Activated CD4-positive, alpha-beta T cell treated with anti-CD3 and anti-CD28 coated beads for 4 hours (primary cell): ENCODE measurements at regions not wholly inside any gene's neighbourhood (a gene's known extent, or its start where the extent isn't known, plus 50 kb on each side); places are given as distances from the start of the nearest gene placed in this dataset.

ENCODE experiments used
- DNase-seq, 2 donors: peaks; one replicate each; pipeline ENCODE4 v3.0.0-alpha.2; 2020

- DNase-seq = no peak
These were observed 214.6 kb downstream of the TSN start for GRCh38 chr2:121969766-121970639.

GRCh38 chr2:121972203-121972602, 216.8 kb downstream of the TSN start:
- no peak for DNase-seq

- peak; percentile 15 to 39 for DNase-seq
These were observed 219.6 kb downstream of the TSN start for GRCh38 chr2:121974897-121975661.

GRCh38 chr2:121976926-121977325, 221.5 kb downstream of the TSN start:
- no peak for DNase-seq

- no peak for DNase-seq
These were observed 221.9 kb downstream of the TSN start for GRCh38 chr2:121977326-121977725.

GRCh38 chr2:121992700-121993099, 237.2 kb downstream of the TSN start:
- no peak for DNase-seq

GRCh38 chr2:121993682-121994081, 238.2 kb downstream of the TSN start:
- no peak for DNase-seq

GRCh38 chr2:121994238-121995206, 239.1 kb downstream of the TSN start:
- DNase-seq = no peak

GRCh38 chr2:121998751-121999150, 243.3 kb downstream of the TSN start:
- no peak for DNase-seq

- DNase-seq = no peak
These were observed 243.8 kb downstream of the TSN start for GRCh38 chr2:121999264-121999663.

- DNase-seq = no peak
These were observed 245.3 kb downstream of the TSN start for GRCh38 chr2:122000556-122001340.

GRCh38 chr2:122001441-122001874, 246.0 kb downstream of the TSN start:
- DNase-seq = no peak

- DNase-seq = no peak
These were observed 247.9 kb downstream of the TSN start for GRCh38 chr2:122003196-122003940.

- no peak for DNase-seq
These were observed 251.7 kb downstream of the TSN start for GRCh38 chr2:122007126-122007525.

GRCh38 chr2:122007577-122007976, 252.1 kb downstream of the TSN start:
- no peak for DNase-seq

- no peak for DNase-seq
These were observed 254.1 kb downstream of the TSN start for GRCh38 chr2:122009561-122009960.

GRCh38 chr2:122011493-122012270, 256.2 kb downstream of the TSN start:
- DNase-seq = no peak

GRCh38 chr2:122018736-122019135, 263.3 kb downstream of the TSN start:
- DNase-seq = no peak

- DNase-seq = no peak
These were observed 264.3 kb downstream of the TSN start for GRCh38 chr2:122019724-122020123.

- DNase-seq = no peak
These were observed 264.9 kb downstream of the TSN start for GRCh38 chr2:122020377-122020776.
